ENCODE measurements at regions not wholly inside any gene's neighbourhood (a gene's known extent, or its start where the extent isn't known, plus 50 kb on each side); places are given as distances from the start of the nearest gene placed in this dataset.
"Not testable (repeated sequence)": the region's sequence is repeated elsewhere in the genome, so short reads cannot be mapped to it uniquely, and the experiment has no call there.

DNA sequence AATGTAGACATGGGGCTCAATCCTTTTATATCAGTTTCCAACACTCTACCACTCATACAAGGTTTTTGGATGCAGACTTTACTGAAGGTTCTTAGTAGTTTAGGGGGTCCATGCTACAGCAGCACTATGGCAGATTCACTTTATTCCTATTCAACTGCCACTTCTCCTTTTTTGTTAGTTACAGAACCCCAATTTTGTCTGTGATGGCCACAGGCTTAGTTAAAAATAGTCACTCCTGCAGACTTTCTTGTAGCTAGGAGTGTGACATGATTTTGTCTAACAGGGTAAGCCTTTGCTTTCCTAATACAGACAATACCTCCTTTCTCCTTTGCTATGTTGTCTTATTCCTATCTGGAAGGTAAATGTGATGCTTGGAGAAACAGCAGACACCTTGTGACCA lies 90.0 kb upstream of the SLC24A3 start:
- intact Hi-C loops (cut with DNase I) = no loop called here
- ATAC-seq (no peak), DNase-seq (ENCODE audit: missing footprints) (no peak)

DNA sequence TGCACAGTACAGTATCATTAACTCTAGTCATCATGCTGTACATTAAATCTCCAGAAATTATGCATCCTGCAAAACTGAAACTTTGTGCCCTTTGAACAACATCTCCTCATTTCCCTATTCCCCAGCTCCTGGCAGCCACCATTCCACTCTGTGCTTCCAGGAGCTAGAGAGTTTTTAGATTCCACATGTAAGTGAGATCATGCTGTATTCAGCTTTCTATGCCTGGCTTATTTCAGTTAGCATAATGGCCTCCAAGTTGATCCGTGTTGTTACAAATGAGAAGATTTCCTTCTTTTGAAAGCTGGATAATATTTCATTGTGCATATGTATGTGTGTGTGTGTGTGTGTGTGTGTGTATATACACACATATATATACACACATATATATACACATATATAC lies 86.9 kb upstream of the SLC24A3 start:
- DNase-seq (ENCODE audit: missing footprints) (no peak), ATAC-seq (no peak)
- intact Hi-C loops (cut with DNase I) = no loop called here

GRCh38 chr20:19129306-19129705 lies 83.1 kb upstream of the SLC24A3 start:
- DNase-seq (ENCODE audit: missing footprints) (no peak), ATAC-seq (no peak)
- intact Hi-C loops (cut with DNase I) = no loop called here

GRCh38 chr20:19129976-19130612 lies 82.3 kb upstream of the SLC24A3 start:
- intact Hi-C loops (cut with DNase I) = no loop called here
- ATAC-seq (no peak), DNase-seq (ENCODE audit: missing footprints) (no peak)

GRCh38 chr20:19130613-19130984 lies 81.8 kb upstream of the SLC24A3 start:
- no peak for DNase-seq (ENCODE audit: missing footprints)
- no peak for ATAC-seq
- intact Hi-C loops (cut with DNase I) = no loop called here

DNA sequence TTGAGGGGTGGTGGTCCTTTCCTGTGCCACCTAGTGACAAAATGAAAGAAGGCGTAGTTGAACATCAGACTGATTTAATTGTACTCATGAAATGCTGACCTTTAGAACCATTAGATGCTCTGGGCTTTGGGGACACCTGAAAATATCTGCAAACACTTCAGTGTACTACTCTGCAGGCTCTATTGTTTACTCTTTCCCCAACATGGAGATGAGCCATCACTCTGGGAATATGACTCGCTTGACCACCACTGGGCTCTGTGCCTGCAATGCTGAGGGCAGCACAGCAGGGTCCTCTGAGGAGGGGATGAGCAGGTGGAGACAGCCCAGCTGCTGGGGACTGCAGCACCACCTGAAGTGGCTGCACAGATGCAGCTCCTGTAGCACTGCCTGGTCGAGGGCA lies 74.8 kb upstream of the SLC24A3 start:
- ATAC-seq (no peak), DNase-seq (ENCODE audit: missing footprints) (no peak)
- intact Hi-C loops (cut with DNase I) = no loop called here

- no peak for DNase-seq (ENCODE audit: missing footprints)
- no peak for ATAC-seq
- intact Hi-C loops (cut with DNase I) = no loop called here
Observed at GRCh38 chr20:19138758-19139157, 73.7 kb upstream of the SLC24A3 start.

GRCh38 chr20:19139584-19139983 lies 72.9 kb upstream of the SLC24A3 start:
- ATAC-seq; intact Hi-C loops (cut with DNase I); DNase-seq (ENCODE audit: missing footprints): not testable (repeated sequence)

GRCh38 chr20:19141998-19142397 lies 70.4 kb upstream of the SLC24A3 start:
- intact Hi-C loops (cut with DNase I) = no loop called here
- no peak for ATAC-seq
- no peak for DNase-seq (ENCODE audit: missing footprints)

GRCh38 chr20:19143890-19144289 lies 68.6 kb upstream of the SLC24A3 start:
- ATAC-seq = no peak

GRCh38 chr20:19161336-19161735 lies 51.1 kb upstream of the SLC24A3 start:
- ATAC-seq (no peak), DNase-seq (ENCODE audit: missing footprints) (no peak)
- intact Hi-C loops (cut with DNase I) = no loop called here

More at GRCh38 chr20:19143890-19144289, 68.6 kb upstream of the SLC24A3 start:
- DNase-seq (ENCODE audit: missing footprints) = no peak
- intact Hi-C loops (cut with DNase I) = no loop called here

Measured in Right ventricle myocardium inferior (tissue), 1 donor.